PC-9 (cell line): ENCODE measurements at regions not wholly inside any gene's neighbourhood (a gene's known extent, or its start where the extent isn't known, plus 50 kb on each side); places are given as distances from the start of the nearest gene placed in this dataset.

Experiments used
- CTCF ChIP-seq: fragments of 200-600 bp; sonication (generic); conservative IDR thresholded peaks from 2 replicates; pipeline ENCODE4 v1.6.1; 2017; ENCODE audit warnings: mixed run types, antibody characterized with exemption, mild to moderate bottlenecking, moderate library complexity
- EZH2 ChIP-seq: fragments of 200-600 bp; sonication (generic); IDR thresholded peaks from 2 replicates; pipeline ENCODE4 v1.8.0; 2017; ENCODE audit warnings: antibody characterized with exemption, low read depth

GRCh38 chr2:44055664-44056063, 59.9 kb upstream of the LRPPRC start:
- no peak for TF ChIP-seq CTCF
- no peak for TF ChIP-seq EZH2
